ENCODE measurements at regions not wholly inside any gene's neighbourhood (a gene's known extent, or its start where the extent isn't known, plus 50 kb on each side); places are given as distances from the start of the nearest gene placed in this dataset.

- TF ChIP-seq, protein P1, sequence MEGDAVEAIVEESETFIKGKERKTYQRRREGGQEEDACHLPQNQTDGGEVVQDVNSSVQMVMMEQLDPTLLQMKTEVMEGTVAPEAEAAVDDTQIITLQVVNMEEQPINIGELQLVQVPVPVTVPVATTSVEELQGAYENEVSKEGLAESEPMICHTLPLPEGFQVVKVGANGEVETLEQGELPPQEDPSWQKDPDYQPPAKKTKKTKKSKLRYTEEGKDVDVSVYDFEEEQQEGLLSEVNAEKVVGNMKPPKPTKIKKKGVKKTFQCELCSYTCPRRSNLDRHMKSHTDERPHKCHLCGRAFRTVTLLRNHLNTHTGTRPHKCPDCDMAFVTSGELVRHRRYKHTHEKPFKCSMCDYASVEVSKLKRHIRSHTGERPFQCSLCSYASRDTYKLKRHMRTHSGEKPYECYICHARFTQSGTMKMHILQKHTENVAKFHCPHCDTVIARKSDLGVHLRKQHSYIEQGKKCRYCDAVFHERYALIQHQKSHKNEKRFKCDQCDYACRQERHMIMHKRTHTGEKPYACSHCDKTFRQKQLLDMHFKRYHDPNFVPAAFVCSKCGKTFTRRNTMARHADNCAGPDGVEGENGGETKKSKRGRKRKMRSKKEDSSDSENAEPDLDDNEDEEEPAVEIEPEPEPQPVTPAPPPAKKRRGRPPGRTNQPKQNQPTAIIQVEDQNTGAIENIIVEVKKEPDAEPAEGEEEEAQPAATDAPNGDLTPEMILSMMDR (IDR thresholded peaks at IDR 0.05; ENCODE audit: borderline replicate concordance, extremely low read depth, low read length, poor library complexity, severe bottlenecking) = no peak
- no peak for TF ChIP-seq EZH2 (IDR thresholded peaks at IDR 0.05; ENCODE audit: borderline replicate concordance, low read depth, low read length, severe bottlenecking)
These were observed 400.2 kb upstream of the DDI1 start for GRCh38 chr11:103636232-103636631.

Data from DND-41 (cell line).